CD8-positive, alpha-beta memory T cell (primary cell): ENCODE measurements at regions not wholly inside any gene's neighbourhood (a gene's known extent, or its start where the extent isn't known, plus 50 kb on each side); places are given as distances from the start of the nearest gene placed in this dataset.

Source experiments
- CTCF ChIA-PET: fragments of 350-600 bp; sonication (Branson Sonifier 250); formaldehyde crosslinking; loops from one replicate; lab custom pipeline; 2021; ENCODE audit warnings: antibody characterized with exemption; lab: Charles Lee
- POLR2A ChIA-PET: fragments of 350-600 bp; sonication (Branson Sonifier 250); formaldehyde crosslinking; loops from one replicate; lab custom pipeline; 2021; ENCODE audit warnings: antibody characterized with exemption; lab: Charles Lee
- DNase-seq, 5 donors: peaks; one replicate each; pipeline versions ENCODE4 v3.0.0 to v3.0.0-alpha.2; 2020 to 2022; ENCODE audit warnings: mixed read lengths in 1 of 5
- H3K27ac ChIP-seq: one replicate; pipeline ENCODE4 v1.7.0; 2013; ENCODE audit warnings: low read depth, mild to moderate bottlenecking, low read length, moderate library complexity
- H3K27me3 ChIP-seq: 2 replicates; pipeline ENCODE4 v1.7.0; 2013; ENCODE audit warnings: low read length, mild to moderate bottlenecking; ENCODE audit not compliant: insufficient read depth, poor library complexity, severe bottlenecking
- H3K36me3 ChIP-seq: 2 replicates; pipeline ENCODE4 v1.7.0; 2013; ENCODE audit warnings: mild to moderate bottlenecking, low read length, moderate library complexity; ENCODE audit not compliant: insufficient read depth
- H3K4me1 ChIP-seq: 2 replicates; pipeline ENCODE4 v1.7.0; 2013; ENCODE audit warnings: mild to moderate bottlenecking, low read length, moderate library complexity; ENCODE audit not compliant: insufficient read depth
- H3K4me3 ChIP-seq: 2 replicates; pipeline ENCODE4 v1.7.0; 2013; ENCODE audit warnings: mild to moderate bottlenecking, low read length
- H3K9me3 ChIP-seq: 2 replicates; pipeline ENCODE4 v1.7.0; 2013; ENCODE audit warnings: mild to moderate bottlenecking, low read length
- H3K27ac Mint-ChIP-seq, 8 donors: one replicate each; pipeline ENCODE4 v1.8.0; 2020 to 2021; ENCODE audit warnings: mixed read lengths in 8 of 8, mild to moderate bottlenecking in 6 of 8, inconsistent platforms in 3 of 8, moderate library complexity in 3 of 8
- H3K27me3 Mint-ChIP-seq, 2 donors: one replicate each; pipeline ENCODE4 v1.8.0; 2020 to 2021; ENCODE audit warnings: mixed read lengths in 2 of 2, mild to moderate bottlenecking in 1 of 2, moderate library complexity in 1 of 2
- H3K36me3 Mint-ChIP-seq, 3 donors: one replicate each; pipeline ENCODE4 v1.8.0; 2020 to 2021; ENCODE audit warnings: mixed read lengths in 3 of 3, inconsistent platforms in 1 of 3, mild to moderate bottlenecking in 1 of 3
- H3K4me1 Mint-ChIP-seq, 3 donors: one replicate each; pipeline ENCODE4 v1.8.0; 2020 to 2021; ENCODE audit warnings: mixed read lengths in 3 of 3, inconsistent platforms in 1 of 3, mild to moderate bottlenecking in 1 of 3
- H3K4me3 Mint-ChIP-seq, 7 donors: one replicate each; pipeline ENCODE4 v1.8.0; 2020 to 2021; ENCODE audit warnings: mixed read lengths in 7 of 7, mild to moderate bottlenecking in 6 of 7, moderate library complexity in 4 of 7, inconsistent platforms in 2 of 7
- H3K9me3 Mint-ChIP-seq, 5 donors: one replicate each; pipeline ENCODE4 v1.8.0; 2020 to 2022; ENCODE audit warnings: mixed read lengths in 5 of 5, mild to moderate bottlenecking in 3 of 5, moderate library complexity in 2 of 5, inconsistent platforms in 1 of 5

- H3K9me3 Mint-ChIP-seq: peaks cover 11 to 45% (median 30%) of the 10 kb centered on the region in 5 donors
- H3K4me3 Mint-ChIP-seq: no peak overlapping the region
- Histone ChIP-seq H3K36me3 (no peaks in the 10 kb centered on the region), H3K4me1 (no peaks in the 10 kb centered on the region), H3K4me3 (no peak overlapping the region), H3K27me3 (no peaks in the 10 kb centered on the region), H3K27ac (no peak overlapping the region), H3K9me3 (no peaks in the 10 kb centered on the region)
- CTCF ChIA-PET: no interaction called here
- no peaks in the 10 kb centered on the region for H3K27me3 Mint-ChIP-seq
- no peaks in the 10 kb centered on the region for H3K36me3 Mint-ChIP-seq
- H3K4me1 Mint-ChIP-seq: no peaks in the 10 kb centered on the region
- H3K27ac Mint-ChIP-seq: no peak overlapping the region
- POLR2A ChIA-PET: no interaction called here
- DNase-seq: no peak
Observed at GRCh38 chr16:61366006-61366405, 670.2 kb downstream of the CDH8 start.

DNA sequence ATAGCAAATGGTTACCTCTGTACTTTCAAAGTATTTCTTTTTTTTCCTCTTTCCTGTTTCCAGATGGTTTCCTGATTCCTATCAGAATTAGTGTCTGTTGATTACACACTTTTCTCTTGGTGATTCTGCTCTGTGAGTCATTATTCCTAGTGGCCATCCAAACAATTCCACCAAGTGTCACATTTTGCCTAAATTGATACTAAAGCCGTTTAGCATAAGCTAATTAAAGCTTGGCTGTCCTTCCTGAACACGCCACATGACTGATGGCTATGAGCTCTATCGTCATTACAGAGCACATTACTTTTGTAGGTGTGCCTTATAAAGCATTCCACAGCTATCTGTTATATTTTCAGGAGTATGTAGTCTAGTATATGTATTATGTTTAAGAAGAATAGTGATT, 671.2 kb downstream of the CDH8 start:
- Histone ChIP-seq H3K4me3 (no peak overlapping the region), H3K36me3 (no peaks in the 10 kb centered on the region), H3K4me1 (no peaks in the 10 kb centered on the region), H3K27me3 (no peaks in the 10 kb centered on the region), H3K27ac (no peak overlapping the region), H3K9me3 (no peaks in the 10 kb centered on the region)
- Mint-ChIP-seq H3K36me3 (no peaks in the 10 kb centered on the region), H3K9me3 (peaks cover 11 to 52% (median 23%) of the 10 kb centered on the region in 5 donors), H3K27me3 (no peaks in the 10 kb centered on the region), H3K27ac (no peak overlapping the region), H3K4me3 (no peak overlapping the region), H3K4me1 (no peaks in the 10 kb centered on the region)
- DNase-seq: no peak
- CTCF ChIA-PET: no interaction called here
- POLR2A ChIA-PET: no interaction called here

- ChIA-PET POLR2A (no interaction called here), CTCF (no interaction called here)
- Histone ChIP-seq H3K36me3 (no peaks in the 10 kb centered on the region), H3K4me1 (no peaks in the 10 kb centered on the region), H3K9me3 (no peaks in the 10 kb centered on the region), H3K4me3 (no peak overlapping the region), H3K27ac (no peak overlapping the region), H3K27me3 (no peaks in the 10 kb centered on the region)
- H3K27me3 Mint-ChIP-seq: no peaks in the 10 kb centered on the region
- H3K9me3 Mint-ChIP-seq: peaks cover 9 to 59% (median 30%) of the 10 kb centered on the region in 5 donors
- H3K4me1 Mint-ChIP-seq: no peaks in the 10 kb centered on the region
- no peak for DNase-seq
- no peaks in the 10 kb centered on the region for H3K36me3 Mint-ChIP-seq
- H3K4me3 Mint-ChIP-seq: no peak overlapping the region
- no peak overlapping the region for H3K27ac Mint-ChIP-seq
Observed at GRCh38 chr16:61362585-61362984, 673.7 kb downstream of the CDH8 start.

GRCh38 chr16:61344791-61345190, 691.4 kb downstream of the CDH8 start:
- Histone ChIP-seq H3K27me3 (no peaks in the 10 kb centered on the region), H3K36me3 (no peaks in the 10 kb centered on the region), H3K9me3 (no peaks in the 10 kb centered on the region), H3K27ac (no peak overlapping the region), H3K4me3 (no peak overlapping the region), H3K4me1 (no peaks in the 10 kb centered on the region)
- H3K4me3 Mint-ChIP-seq: no peak overlapping the region
- no peaks in the 10 kb centered on the region for H3K4me1 Mint-ChIP-seq
- no peaks in the 10 kb centered on the region for H3K27me3 Mint-ChIP-seq
- DNase-seq: no peak
- ChIA-PET POLR2A (no interaction called here), CTCF (no interaction called here)
- H3K27ac Mint-ChIP-seq: no peak overlapping the region
- H3K9me3 Mint-ChIP-seq: peaks cover 3 to 35% (median 26%) of the 10 kb centered on the region in 5 donors
- no peaks in the 10 kb centered on the region for H3K36me3 Mint-ChIP-seq

GRCh38 chr16:61332461-61332860, 703.8 kb downstream of the CDH8 start:
- POLR2A ChIA-PET: no interaction called here
- Mint-ChIP-seq H3K4me1 (no peaks in the 10 kb centered on the region), H3K27ac (no peak overlapping the region), H3K36me3 (no peaks in the 10 kb centered on the region), H3K9me3 (peaks cover 9 to 29% (median 20%) of the 10 kb centered on the region in 5 donors), H3K27me3 (no peaks in the 10 kb centered on the region), H3K4me3 (no peak overlapping the region)
- CTCF ChIA-PET: no interaction called here
- Histone ChIP-seq H3K9me3 (peaks cover 5% of the 10 kb centered on the region), H3K4me1 (no peaks in the 10 kb centered on the region), H3K27me3 (no peaks in the 10 kb centered on the region), H3K36me3 (no peaks in the 10 kb centered on the region), H3K4me3 (no peak overlapping the region), H3K27ac (no peak overlapping the region)
- DNase-seq: no peak

DNA sequence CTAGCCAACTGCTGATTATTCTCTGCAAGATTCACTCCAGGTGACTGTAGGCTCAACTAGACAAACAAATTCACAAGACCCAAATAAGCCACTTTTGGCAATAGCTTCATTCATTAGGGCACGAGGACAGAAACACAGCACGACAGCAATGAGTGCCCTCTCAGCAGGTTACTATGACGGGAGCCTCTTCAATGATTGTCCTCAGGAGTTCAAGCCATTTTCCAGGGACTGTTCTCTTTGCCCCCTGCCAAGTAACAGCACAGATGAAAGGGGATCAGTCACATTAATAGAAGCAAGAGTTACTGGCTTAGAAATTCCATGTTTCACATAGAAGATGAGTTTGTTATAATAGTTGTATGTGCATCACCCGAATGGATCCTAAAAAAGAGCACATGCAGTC, 712.2 kb downstream of the CDH8 start:
- H3K27me3 ChIP-seq: no peaks in the 10 kb centered on the region
- DNase-seq: no peak
- CTCF ChIA-PET: no interaction called here
- H3K36me3 Mint-ChIP-seq: peaks cover 0 to 2% (median 0%) of the 10 kb centered on the region in 3 donors
- H3K4me1 Mint-ChIP-seq: no peaks in the 10 kb centered on the region
- no peaks in the 10 kb centered on the region for H3K4me1 ChIP-seq
- H3K4me3 Mint-ChIP-seq: no peak overlapping the region
- H3K27me3 Mint-ChIP-seq: no peaks in the 10 kb centered on the region
- H3K4me3 ChIP-seq: no peak overlapping the region
- POLR2A ChIA-PET: no interaction called here
- no peak overlapping the region for H3K27ac Mint-ChIP-seq
- no peak overlapping the region for H3K27ac ChIP-seq
- no peaks in the 10 kb centered on the region for H3K36me3 ChIP-seq
- peaks cover 11 to 35% (median 15%) of the 10 kb centered on the region in 5 donors for H3K9me3 Mint-ChIP-seq
- no peaks in the 10 kb centered on the region for H3K9me3 ChIP-seq

DNA sequence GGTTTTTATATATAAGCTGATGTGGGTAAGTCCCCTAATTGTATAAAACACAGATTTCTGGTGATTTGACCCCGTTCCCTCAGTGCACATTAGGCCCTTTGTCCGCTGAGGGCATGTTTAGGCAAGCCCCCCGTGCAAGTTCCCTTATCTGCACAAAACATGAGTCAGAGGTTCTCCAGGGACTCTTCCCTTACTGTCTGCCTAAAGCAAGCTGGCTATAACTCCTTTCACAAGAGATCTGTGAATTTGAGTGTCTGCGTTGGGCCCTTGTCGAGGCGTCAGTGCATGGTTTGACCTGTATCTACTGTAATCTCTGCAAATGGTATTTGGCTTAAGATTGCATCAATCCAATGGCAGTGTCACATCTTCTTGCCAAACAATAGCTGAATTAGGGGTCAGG, 712.8 kb downstream of the CDH8 start:
- POLR2A ChIA-PET: no interaction called here
- no peaks in the 10 kb centered on the region for H3K9me3 ChIP-seq
- H3K4me1 Mint-ChIP-seq: no peaks in the 10 kb centered on the region
- peaks cover 0 to 2% (median 0%) of the 10 kb centered on the region in 3 donors for H3K36me3 Mint-ChIP-seq
- peaks cover 14 to 35% (median 18%) of the 10 kb centered on the region in 5 donors for H3K9me3 Mint-ChIP-seq
- H3K4me3 Mint-ChIP-seq: no peak overlapping the region
- H3K4me3 ChIP-seq: no peak overlapping the region
- no peak overlapping the region for H3K27ac ChIP-seq
- no peaks in the 10 kb centered on the region for H3K27me3 Mint-ChIP-seq
- no peaks in the 10 kb centered on the region for H3K27me3 ChIP-seq
- CTCF ChIA-PET: no interaction called here
- H3K36me3 ChIP-seq: no peaks in the 10 kb centered on the region
- DNase-seq: no peak
- H3K27ac Mint-ChIP-seq: no peak overlapping the region
- no peaks in the 10 kb centered on the region for H3K4me1 ChIP-seq

- ChIA-PET CTCF (no interaction called here), POLR2A (no interaction called here)
- no peak for DNase-seq
- no peaks in the 10 kb centered on the region for H3K27me3 ChIP-seq
- no peak overlapping the region for H3K4me3 Mint-ChIP-seq
- H3K9me3 ChIP-seq: no peaks in the 10 kb centered on the region
- no peak overlapping the region for H3K4me3 ChIP-seq
- no peaks in the 10 kb centered on the region for H3K4me1 Mint-ChIP-seq
- peaks cover 0 to 2% (median 0%) of the 10 kb centered on the region in 3 donors for H3K36me3 Mint-ChIP-seq
- H3K4me1 ChIP-seq: no peaks in the 10 kb centered on the region
- no peak overlapping the region for H3K27ac ChIP-seq
- peaks cover 13 to 42% (median 16%) of the 10 kb centered on the region in 5 donors for H3K9me3 Mint-ChIP-seq
- H3K27me3 Mint-ChIP-seq: no peaks in the 10 kb centered on the region
- no peaks in the 10 kb centered on the region for H3K36me3 ChIP-seq
- H3K27ac Mint-ChIP-seq: no peak overlapping the region
Observed at GRCh38 chr16:61320791-61321190, 715.4 kb downstream of the CDH8 start.

DNA sequence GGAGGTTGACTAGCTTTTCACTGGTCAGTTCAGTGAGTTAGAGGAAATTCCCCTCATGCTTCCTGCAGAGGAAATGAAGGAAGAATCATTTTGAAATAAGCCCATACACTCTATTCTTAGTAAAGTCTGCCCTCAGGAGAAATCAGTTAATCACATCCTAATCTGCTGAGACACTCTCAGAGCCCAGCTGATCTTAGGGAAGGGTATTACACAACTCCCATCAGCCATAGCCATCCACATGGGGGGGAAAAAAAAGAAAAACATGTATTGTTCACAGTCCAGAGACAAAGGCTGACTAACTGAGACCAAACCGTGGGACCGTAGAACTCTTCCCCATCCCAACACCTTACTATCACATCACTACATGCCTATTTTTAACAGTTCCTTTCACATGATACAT, 722.3 kb downstream of the CDH8 start:
- POLR2A ChIA-PET: no interaction called here
- peaks cover 22 to 48% (median 25%) of the 10 kb centered on the region in 5 donors for H3K9me3 Mint-ChIP-seq
- CTCF ChIA-PET: no interaction called here
- H3K4me3 Mint-ChIP-seq: no peak overlapping the region
- no peaks in the 10 kb centered on the region for H3K9me3 ChIP-seq
- no peaks in the 10 kb centered on the region for H3K36me3 ChIP-seq
- no peaks in the 10 kb centered on the region for H3K27me3 Mint-ChIP-seq
- no peaks in the 10 kb centered on the region for H3K4me1 ChIP-seq
- H3K4me1 Mint-ChIP-seq: no peaks in the 10 kb centered on the region
- DNase-seq: no peak
- H3K36me3 Mint-ChIP-seq: peaks cover 0 to 2% (median 0%) of the 10 kb centered on the region in 3 donors
- H3K27ac Mint-ChIP-seq: no peak overlapping the region
- no peak overlapping the region for H3K27ac ChIP-seq
- H3K4me3 ChIP-seq: no peak overlapping the region
- no peaks in the 10 kb centered on the region for H3K27me3 ChIP-seq
